IMR-90 (cell line): ENCODE measurements at regions not wholly inside any gene's neighbourhood (a gene's known extent, or its start where the extent isn't known, plus 50 kb on each side); places are given as distances from the start of the nearest gene placed in this dataset.

Source experiments
- MXI1 ChIP-seq: IDR thresholded peaks from 2 replicates; pipeline ENCODE4 v1.6.1; 2012; ENCODE audit warnings: low read depth, mild to moderate bottlenecking, low read length, moderate library complexity, borderline replicate concordance
- TF ChIP-seq, protein P1 (sequence below): fragments of 150-350 bp; IDR thresholded peaks from 2 replicates; pipeline ENCODE4 v1.6.1; 2016; ENCODE audit warnings: low read depth, mild to moderate bottlenecking, low read length, moderate library complexity, borderline replicate concordance

DNA sequence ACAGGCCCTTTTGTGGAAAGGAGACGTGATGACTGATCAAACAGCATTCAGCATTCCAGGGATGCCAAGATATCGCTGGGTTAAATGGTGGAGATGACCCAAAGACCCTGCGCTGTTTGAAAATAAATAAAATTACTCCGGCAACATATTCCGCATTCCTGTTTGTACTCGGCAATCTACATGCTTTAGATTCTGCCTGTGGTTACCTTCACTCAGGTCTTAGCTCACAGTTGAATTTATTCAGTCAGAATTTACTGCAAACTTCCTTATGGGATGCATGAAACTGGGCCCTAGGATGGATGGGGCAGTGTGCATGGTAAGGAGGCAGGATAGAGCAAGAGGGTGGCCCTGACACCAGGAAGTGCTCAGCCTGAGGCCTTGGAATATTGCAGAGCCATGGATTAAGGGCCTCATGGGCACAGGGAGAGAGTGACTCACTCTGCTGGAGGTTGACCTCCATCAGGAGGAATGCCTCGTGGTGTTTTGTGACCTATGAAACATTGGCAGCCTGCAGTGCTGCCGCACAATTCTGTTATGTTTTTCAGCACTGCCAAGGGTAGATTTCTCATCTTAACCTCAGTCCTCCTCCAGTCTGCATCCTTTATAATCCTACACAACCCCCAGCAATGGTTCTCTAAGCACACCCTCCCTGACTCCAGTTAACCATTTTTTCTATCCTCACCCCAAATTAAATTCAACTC lies 321.4 kb downstream of the IRS1 start (continued):
- TF ChIP-seq, protein P1, sequence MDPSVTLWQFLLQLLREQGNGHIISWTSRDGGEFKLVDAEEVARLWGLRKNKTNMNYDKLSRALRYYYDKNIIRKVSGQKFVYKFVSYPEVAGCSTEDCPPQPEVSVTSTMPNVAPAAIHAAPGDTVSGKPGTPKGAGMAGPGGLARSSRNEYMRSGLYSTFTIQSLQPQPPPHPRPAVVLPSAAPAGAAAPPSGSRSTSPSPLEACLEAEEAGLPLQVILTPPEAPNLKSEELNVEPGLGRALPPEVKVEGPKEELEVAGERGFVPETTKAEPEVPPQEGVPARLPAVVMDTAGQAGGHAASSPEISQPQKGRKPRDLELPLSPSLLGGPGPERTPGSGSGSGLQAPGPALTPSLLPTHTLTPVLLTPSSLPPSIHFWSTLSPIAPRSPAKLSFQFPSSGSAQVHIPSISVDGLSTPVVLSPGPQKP = no peak
- no peak for TF ChIP-seq MXI1
